ENCODE measurements at regions not wholly inside any gene's neighbourhood (a gene's known extent, or its start where the extent isn't known, plus 50 kb on each side); places are given as distances from the start of the nearest gene placed in this dataset.

DNA sequence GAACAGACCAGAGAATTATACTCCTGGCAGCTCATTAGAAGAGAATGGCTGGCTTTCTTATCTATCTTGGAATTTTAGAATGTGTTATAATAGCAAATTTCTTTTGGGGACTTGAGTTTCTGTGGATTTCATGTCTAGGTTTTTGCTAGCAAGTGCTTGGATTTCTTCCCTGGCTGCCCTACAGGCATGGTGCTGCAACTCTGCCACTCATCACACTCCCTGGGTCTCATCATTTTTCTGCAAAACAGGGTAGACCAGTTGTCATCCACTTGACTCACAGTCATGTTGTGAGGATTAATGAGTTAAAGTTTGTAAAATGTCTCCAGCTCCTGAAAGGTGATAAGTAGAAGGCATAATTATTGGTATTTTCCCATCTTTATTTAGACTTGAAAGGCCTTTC, 60.7 kb upstream of the LCORL start:
- H3K4me3 ChIP-seq = no peak overlapping the region
- intact Hi-C loops (cut with DNase I; ENCODE audit: low total_unique reads) = no loop called here
- no peaks in the 10 kb centered on the region for H3K9me3 ChIP-seq
- H3K4me1 ChIP-seq = no peaks in the 10 kb centered on the region
- DNase-seq (no peak), ATAC-seq (no peak)
- in situ Hi-C loops (cut with MboI; ENCODE audit: low sequenced_read_pairs in 4 of 4) = no loop called here
- no peaks in the 10 kb centered on the region for H3K27me3 ChIP-seq
- H3K36me3 ChIP-seq = no peaks in the 10 kb centered on the region
- TF ChIP-seq POLR2A (IDR thresholded peaks at IDR 0.05) = no peak
- TF ChIP-seq, protein P1, sequence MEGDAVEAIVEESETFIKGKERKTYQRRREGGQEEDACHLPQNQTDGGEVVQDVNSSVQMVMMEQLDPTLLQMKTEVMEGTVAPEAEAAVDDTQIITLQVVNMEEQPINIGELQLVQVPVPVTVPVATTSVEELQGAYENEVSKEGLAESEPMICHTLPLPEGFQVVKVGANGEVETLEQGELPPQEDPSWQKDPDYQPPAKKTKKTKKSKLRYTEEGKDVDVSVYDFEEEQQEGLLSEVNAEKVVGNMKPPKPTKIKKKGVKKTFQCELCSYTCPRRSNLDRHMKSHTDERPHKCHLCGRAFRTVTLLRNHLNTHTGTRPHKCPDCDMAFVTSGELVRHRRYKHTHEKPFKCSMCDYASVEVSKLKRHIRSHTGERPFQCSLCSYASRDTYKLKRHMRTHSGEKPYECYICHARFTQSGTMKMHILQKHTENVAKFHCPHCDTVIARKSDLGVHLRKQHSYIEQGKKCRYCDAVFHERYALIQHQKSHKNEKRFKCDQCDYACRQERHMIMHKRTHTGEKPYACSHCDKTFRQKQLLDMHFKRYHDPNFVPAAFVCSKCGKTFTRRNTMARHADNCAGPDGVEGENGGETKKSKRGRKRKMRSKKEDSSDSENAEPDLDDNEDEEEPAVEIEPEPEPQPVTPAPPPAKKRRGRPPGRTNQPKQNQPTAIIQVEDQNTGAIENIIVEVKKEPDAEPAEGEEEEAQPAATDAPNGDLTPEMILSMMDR (IDR thresholded peaks at IDR 0.05 in 4 of 5, conservative IDR thresholded peaks at IDR 0.05 in 1 of 5) = no peak
- no peak overlapping the region for H3K27ac ChIP-seq

DNA sequence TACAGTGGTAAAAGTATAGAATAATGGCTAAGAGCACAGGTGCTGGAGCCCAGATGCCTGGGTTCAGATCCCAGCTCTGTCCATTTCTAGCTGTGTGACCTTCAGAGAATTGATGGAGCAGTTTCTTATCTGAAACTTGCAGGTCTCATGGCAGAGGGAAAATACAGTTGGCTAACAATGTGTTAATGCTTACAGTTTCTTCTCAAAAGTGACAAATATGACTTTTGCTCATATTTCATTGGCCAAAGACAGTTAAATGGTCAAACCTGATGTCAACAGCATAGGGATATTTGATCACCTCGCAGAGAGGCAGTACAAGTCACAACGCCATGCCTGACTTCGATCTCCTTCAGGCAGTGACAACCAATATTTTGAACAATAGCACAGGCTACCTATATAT, 60.2 kb upstream of the LCORL start:
- Histone ChIP-seq H3K27ac (no peak overlapping the region), H3K9me3 (no peaks in the 10 kb centered on the region), H3K4me3 (no peak overlapping the region), H3K27me3 (no peaks in the 10 kb centered on the region), H3K36me3 (no peaks in the 10 kb centered on the region), H3K4me1 (no peaks in the 10 kb centered on the region)
- ATAC-seq (no peak), DNase-seq (no peak)
- in situ Hi-C loops (cut with MboI; ENCODE audit: low sequenced_read_pairs in 4 of 4) = no loop called here
- intact Hi-C loops (cut with DNase I; ENCODE audit: low total_unique reads) = no loop called here
- TF ChIP-seq POLR2A (IDR thresholded peaks at IDR 0.05) = no peak
- TF ChIP-seq, protein P1 (IDR thresholded peaks at IDR 0.05 in 4 of 5, conservative IDR thresholded peaks at IDR 0.05 in 1 of 5) = no peak

DNA sequence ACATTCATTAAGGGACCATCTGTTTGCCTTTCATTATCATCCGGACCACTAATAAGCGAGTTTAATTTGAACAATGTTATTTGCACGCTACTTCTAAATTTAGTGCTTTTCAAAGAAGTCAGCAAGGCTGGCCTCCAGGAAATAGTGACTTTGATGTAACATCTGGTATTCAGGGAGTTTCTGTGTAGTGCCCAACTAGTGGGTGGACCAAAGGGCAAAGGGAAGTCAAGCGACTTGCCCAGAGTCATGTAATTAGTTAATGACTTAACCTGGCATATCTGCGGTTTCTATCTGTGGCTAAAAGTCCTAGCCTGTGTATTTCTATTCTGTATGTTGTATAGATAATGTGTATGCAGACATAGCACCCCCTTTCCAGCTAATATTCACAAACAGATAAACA, 56.3 kb upstream of the LCORL start:
- intact Hi-C loops (cut with DNase I; ENCODE audit: low total_unique reads) = no loop called here
- Histone ChIP-seq H3K36me3 (no peaks in the 10 kb centered on the region), H3K27ac (no peak overlapping the region), H3K4me3 (no peak overlapping the region), H3K4me1 (no peaks in the 10 kb centered on the region), H3K27me3 (no peaks in the 10 kb centered on the region), H3K9me3 (no peaks in the 10 kb centered on the region)
- no peak for ATAC-seq
- no peak for DNase-seq
- in situ Hi-C loops (cut with MboI; ENCODE audit: low sequenced_read_pairs in 4 of 4) = no loop called here
- TF ChIP-seq, protein P1 (IDR thresholded peaks at IDR 0.05 in 4 of 5, conservative IDR thresholded peaks at IDR 0.05 in 1 of 5) = no peak
- TF ChIP-seq POLR2A (IDR thresholded peaks at IDR 0.05) = no peak

DNA sequence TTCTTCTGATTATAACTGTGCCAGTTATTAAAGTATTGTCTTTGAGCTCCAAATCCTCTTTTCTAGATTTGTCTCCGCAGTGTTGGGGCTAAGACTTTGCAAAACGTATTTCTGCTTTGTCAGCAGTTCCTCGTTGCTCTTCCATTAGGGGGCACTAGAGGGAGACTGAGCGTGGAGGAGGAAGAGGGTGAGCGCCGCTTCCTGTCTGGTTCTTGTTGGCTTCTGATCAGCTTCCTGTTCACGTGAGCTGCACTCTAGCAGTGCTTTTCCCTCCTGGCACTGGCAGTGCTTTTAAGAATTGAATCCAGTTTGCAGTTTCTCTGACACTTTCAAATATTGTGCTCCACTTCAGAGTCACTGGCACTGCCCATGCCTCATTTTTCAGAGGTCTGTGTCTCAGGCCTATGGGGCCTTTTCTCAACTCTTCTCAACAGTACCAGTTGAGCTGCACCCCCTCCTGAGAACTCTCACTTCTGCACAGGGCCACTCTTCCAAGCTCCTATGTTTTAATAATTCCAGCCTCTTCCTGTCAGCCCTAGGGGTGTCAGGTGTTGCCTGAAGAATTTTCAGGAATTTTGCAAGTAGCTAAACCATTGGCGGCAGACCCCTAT, 54.4 kb upstream of the LCORL start:
- H3K27ac ChIP-seq = no peak overlapping the region
- TF ChIP-seq, protein P1 (IDR thresholded peaks at IDR 0.05 in 4 of 5, conservative IDR thresholded peaks at IDR 0.05 in 1 of 5) = peak in 3 of 5 experiments; percentile 5 to 45 (median 43)
- TF ChIP-seq POLR2A (IDR thresholded peaks at IDR 0.05) = no peak
- DNase-seq (peak in 1 of 2 donors; percentile 12), ATAC-seq (peak in 1 of 2 donors; percentile 42)
- no peaks in the 10 kb centered on the region for H3K27me3 ChIP-seq
- in situ Hi-C loops (cut with MboI; ENCODE audit: low sequenced_read_pairs in 4 of 4) = no loop called here
- no peaks in the 10 kb centered on the region for H3K36me3 ChIP-seq
- intact Hi-C loops (cut with DNase I; ENCODE audit: low total_unique reads) = no loop called here
- H3K9me3 ChIP-seq = no peaks in the 10 kb centered on the region
- H3K4me3 ChIP-seq = no peak overlapping the region
- H3K4me1 ChIP-seq = no peaks in the 10 kb centered on the region

DNA sequence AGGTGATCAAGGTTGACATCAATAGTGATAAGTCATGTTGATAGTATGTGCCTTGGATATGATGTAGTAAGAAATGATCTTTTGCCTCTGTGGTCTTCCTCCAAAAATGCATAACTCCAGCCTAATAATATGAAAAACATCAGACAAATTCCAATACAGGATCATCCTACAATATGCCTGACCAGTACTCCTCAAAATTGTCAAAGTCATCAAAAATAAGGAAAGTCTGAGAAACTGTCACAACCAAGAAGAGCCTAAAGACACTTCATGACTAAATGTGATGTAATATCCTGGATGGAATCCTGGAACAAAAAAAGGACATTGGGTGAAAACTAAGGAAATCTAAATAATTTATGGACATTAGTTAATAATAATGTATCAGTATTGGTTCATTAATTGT, 50.3 kb upstream of the LCORL start:
- no peak overlapping the region for H3K27ac ChIP-seq
- no peak for TF ChIP-seq POLR2A (IDR thresholded peaks at IDR 0.05)
- TF ChIP-seq, protein P1 (IDR thresholded peaks at IDR 0.05 in 4 of 5, conservative IDR thresholded peaks at IDR 0.05 in 1 of 5) = no peak
- in situ Hi-C loops (cut with MboI; ENCODE audit: low sequenced_read_pairs in 4 of 4) = no loop called here
- H3K4me3 ChIP-seq = no peak overlapping the region
- H3K36me3 ChIP-seq = no peaks in the 10 kb centered on the region
- H3K27me3 ChIP-seq = no peaks in the 10 kb centered on the region
- H3K4me1 ChIP-seq = no peaks in the 10 kb centered on the region
- DNase-seq (no peak), ATAC-seq (no peak)
- H3K9me3 ChIP-seq = no peaks in the 10 kb centered on the region
- intact Hi-C loops (cut with DNase I; ENCODE audit: low total_unique reads) = no loop called here

Data from gastrocnemius medialis (tissue), 4 donors.